Neuronal stem cell (in vitro differentiated cells): ENCODE measurements at regions not wholly inside any gene's neighbourhood (a gene's known extent, or its start where the extent isn't known, plus 50 kb on each side); places are given as distances from the start of the nearest gene placed in this dataset.

ENCODE experiments used
- DNase-seq: peaks from one replicate; pipeline ENCODE4 v3.0.0-alpha.2; 2013; ENCODE audit warnings: low spot score
- H2AFZ ChIP-seq: one replicate; pipeline ENCODE4 v1.6.1; 2013; ENCODE audit warnings: mild to moderate bottlenecking, low read length, inconsistent platforms
- H2AK5ac ChIP-seq: 2 replicates; pipeline ENCODE4 v1.6.1; 2013; ENCODE audit warnings: low read depth, mild to moderate bottlenecking, inconsistent platforms, low read length, moderate library complexity, mixed read lengths
- H2BK120ac ChIP-seq: 2 replicates; pipeline ENCODE4 v1.6.1; 2013; ENCODE audit warnings: low read depth, mild to moderate bottlenecking, inconsistent platforms, low read length, moderate library complexity, mixed read lengths
- H2BK12ac ChIP-seq: one replicate; pipeline ENCODE4 v1.6.1; 2013; ENCODE audit warnings: low read length, inconsistent platforms
- H2BK15ac ChIP-seq: 2 replicates; pipeline ENCODE4 v1.6.1; 2013; ENCODE audit warnings: mild to moderate bottlenecking, low read length, inconsistent platforms, mixed read lengths
- H2BK5ac ChIP-seq: one replicate; pipeline ENCODE4 v1.6.1; 2013; ENCODE audit warnings: inconsistent platforms, mild to moderate bottlenecking, low read length, moderate library complexity
- H3K14ac ChIP-seq: one replicate; pipeline ENCODE4 v1.6.1; 2013; ENCODE audit warnings: low read length, inconsistent platforms
- H3K18ac ChIP-seq: 2 replicates; pipeline ENCODE4 v1.6.1; 2013; ENCODE audit warnings: low read length, inconsistent platforms
- H3K23ac ChIP-seq: 2 replicates; pipeline ENCODE4 v1.6.1; 2013; ENCODE audit warnings: low read depth, mild to moderate bottlenecking, mixed read lengths, low read length, inconsistent platforms; ENCODE audit not compliant: poor library complexity
- H3K27ac ChIP-seq: replicated peaks from 3 replicates; pipeline ENCODE4 v1.5.1; 2013; ENCODE audit warnings: low read length, inconsistent platforms
- H3K27me3 ChIP-seq, 3 experiments: 2 replicates each; pipeline ENCODE4 v1.6.1; 2013; ENCODE audit warnings: low read length in 3 of 3, mild to moderate bottlenecking in 2 of 3, inconsistent platforms in 1 of 3, low read depth in 1 of 3, mixed read lengths in 1 of 3, moderate library complexity in 1 of 3; ENCODE audit not compliant: control insufficient read depth in 3 of 3, insufficient read depth in 3 of 3
- H3K36me3 ChIP-seq, 2 donors: replicated peaks in 1 of 2; 2 replicates each; pipeline ENCODE4 v1.6.1; 2013; ENCODE audit warnings: low read length in 2 of 2; ENCODE audit not compliant: control insufficient read depth in 2 of 2, insufficient read depth in 2 of 2
- H3K4ac ChIP-seq: 2 replicates; pipeline ENCODE4 v1.6.1; 2013; ENCODE audit warnings: inconsistent platforms, mild to moderate bottlenecking, low read length, moderate library complexity
- H3K4me1 ChIP-seq, 2 donors: 1 replicate in 1 of 2; 2 replicates in 1 of 2; pipeline ENCODE4 v1.6.1; 2013; ENCODE audit warnings: low read length in 2 of 2, low read depth in 1 of 2; ENCODE audit not compliant: control insufficient read depth in 2 of 2, insufficient read depth in 1 of 2
- H3K4me2 ChIP-seq: one replicate; pipeline ENCODE4 v1.6.1; 2013; ENCODE audit warnings: mild to moderate bottlenecking, low read length, inconsistent platforms; ENCODE audit not compliant: insufficient read depth, poor library complexity, severe bottlenecking
- H3K4me3 ChIP-seq, 2 donors: 2 replicates each; pipeline ENCODE4 v1.5.1; 2013; ENCODE audit warnings: low read length in 2 of 2, mild to moderate bottlenecking in 2 of 2, inconsistent platforms in 1 of 2, moderate library complexity in 1 of 2
- H3K79me1 ChIP-seq: one replicate; pipeline ENCODE4 v1.6.1; 2013; ENCODE audit warnings: low read depth, mild to moderate bottlenecking, inconsistent platforms, low read length, moderate library complexity
- H3K9ac ChIP-seq: one replicate; pipeline ENCODE4 v1.6.1; 2013; ENCODE audit warnings: mild to moderate bottlenecking, low read depth, low read length, inconsistent platforms; ENCODE audit not compliant: poor library complexity
- H3K9me3 ChIP-seq, 2 donors: replicated peaks in 1 of 2; 2 replicates each; pipeline versions ENCODE3 to v1.6.1; 2013; ENCODE audit warnings: low read length in 2 of 2, mild to moderate bottlenecking in 2 of 2, inconsistent platforms in 1 of 2, low read depth in 1 of 2, mixed read lengths in 1 of 2, moderate library complexity in 1 of 2; ENCODE audit not compliant: control insufficient read depth in 2 of 2, insufficient read depth in 1 of 2
- H4K8ac ChIP-seq: one replicate; pipeline ENCODE4 v1.6.1; 2013; ENCODE audit warnings: low read depth, mild to moderate bottlenecking, inconsistent platforms, low read length, moderate library complexity
- H4K91ac ChIP-seq: one replicate; pipeline ENCODE4 v1.6.1; 2013; ENCODE audit warnings: low read length, low read depth, mild to moderate bottlenecking, inconsistent platforms; ENCODE audit not compliant: poor library complexity
- whole genome bisulfite sequencing, 2 donors: extraction: QIAGEN DNeasy Blood & Tissue Kit; methylation state at CpG; one replicate each; pipeline ENCODE4 v1.1.7; 2013; ENCODE audit warnings: missing lambda C conversion rate in 2 of 2, mixed read lengths in 1 of 2; ENCODE audit not compliant: insufficient read length in 2 of 2, insufficient replicate concordance in 1 of 2; ENCODE audit errors: extremely low coverage in 2 of 2; 5-methylcytosine and 5-hydroxymethylcytosine counted together

- Histone ChIP-seq H2BK12ac (no peak overlapping the region), H3K18ac (no peak overlapping the region), H3K9me3 (no peaks in the 10 kb centered on the region), H3K23ac (no peak overlapping the region), H4K91ac (no peak overlapping the region), H3K4me3 (no peak overlapping the region), H3K4me2 (no peak overlapping the region), H2AK5ac (no peak overlapping the region), H3K14ac (no peak overlapping the region), H3K36me3 (no peaks in the 10 kb centered on the region), H2BK120ac (no peak overlapping the region), H3K79me1 (no peaks in the 10 kb centered on the region), H4K8ac (no peak overlapping the region), H2BK5ac (no peak overlapping the region), H3K27ac (no peak overlapping the region), H3K27me3 (no peaks in the 10 kb centered on the region), H2BK15ac (no peak overlapping the region), H2AFZ (no peak overlapping the region), H3K9ac (no peak overlapping the region), H3K4ac (no peak overlapping the region), H3K4me1 (peaks cover 0 to 2% of the 10 kb centered on the region in 2 donors)
- DNase-seq = no peak
- no CpG with 5 or more reads among the region's 8 CpGs for WGBS, 2 donors
Observed at GRCh38 chr20:53847139-53847836, 223.1 kb downstream of the BCAS1 start.

- no CpG with 5 or more reads among the region's 10 CpGs for WGBS, 2 donors
- Histone ChIP-seq H2AFZ (no peak overlapping the region), H2BK120ac (no peak overlapping the region), H2BK12ac (no peak overlapping the region), H3K14ac (no peak overlapping the region), H3K4ac (no peak overlapping the region), H2AK5ac (no peak overlapping the region), H3K79me1 (no peaks in the 10 kb centered on the region), H3K4me2 (no peak overlapping the region), H3K18ac (no peak overlapping the region), H3K27ac (no peak overlapping the region), H3K23ac (no peak overlapping the region), H3K9me3 (no peaks in the 10 kb centered on the region), H2BK15ac (no peak overlapping the region), H3K27me3 (no peaks in the 10 kb centered on the region), H2BK5ac (no peak overlapping the region), H3K4me3 (no peak overlapping the region), H3K36me3 (no peaks in the 10 kb centered on the region), H4K91ac (no peak overlapping the region), H4K8ac (no peak overlapping the region), H3K4me1 (peaks cover 0 to 2% of the 10 kb centered on the region in 2 donors), H3K9ac (no peak overlapping the region)
- no peak for DNase-seq
Observed at GRCh38 chr20:53846640-53847039, 223.8 kb downstream of the BCAS1 start.

- Histone ChIP-seq H2AFZ (no peak overlapping the region), H4K91ac (no peak overlapping the region), H3K14ac (no peak overlapping the region), H3K27ac (no peak overlapping the region), H4K8ac (no peak overlapping the region), H2BK12ac (no peak overlapping the region), H3K9me3 (no peaks in the 10 kb centered on the region), H3K36me3 (no peaks in the 10 kb centered on the region), H3K18ac (no peak overlapping the region), H3K4me3 (no peak overlapping the region), H3K79me1 (no peaks in the 10 kb centered on the region), H2BK15ac (no peak overlapping the region), H3K4me1 (peaks cover 0 to 2% of the 10 kb centered on the region in 2 donors), H3K23ac (no peak overlapping the region), H3K4me2 (no peak overlapping the region), H3K9ac (no peak overlapping the region), H2BK5ac (no peak overlapping the region), H3K27me3 (no peaks in the 10 kb centered on the region), H2BK120ac (no peak overlapping the region), H3K4ac (no peak overlapping the region), H2AK5ac (no peak overlapping the region)
- WGBS, 2 donors = no CpG with 5 or more reads among the region's 1 CpG
- DNase-seq = no peak
Observed at GRCh38 chr20:53845980-53846379, 224.4 kb downstream of the BCAS1 start.

- H4K8ac ChIP-seq = no peak overlapping the region
- no peak overlapping the region for H3K9ac ChIP-seq
- H3K36me3 ChIP-seq = no peaks in the 10 kb centered on the region
- no peak overlapping the region for H2AK5ac ChIP-seq
- no peak overlapping the region for H2BK12ac ChIP-seq
- H3K4ac ChIP-seq = no peak overlapping the region
- H3K27ac ChIP-seq = no peak overlapping the region
- H3K23ac ChIP-seq = no peak overlapping the region
- no peak overlapping the region for H2AFZ ChIP-seq
- H3K18ac ChIP-seq = no peak overlapping the region
- no CpG with 5 or more reads among the region's 8 CpGs for WGBS, 2 donors
- H2BK5ac ChIP-seq = no peak overlapping the region
- peaks cover 0 to 5% of the 10 kb centered on the region in 2 donors for H3K4me1 ChIP-seq
- H3K4me3 ChIP-seq = no peak overlapping the region
- H3K9me3 ChIP-seq = no peaks in the 10 kb centered on the region
- no peak overlapping the region for H2BK15ac ChIP-seq
- no peak overlapping the region for H4K91ac ChIP-seq
- no peak overlapping the region for H2BK120ac ChIP-seq
- no peak for DNase-seq
- no peaks in the 10 kb centered on the region for H3K27me3 ChIP-seq
- no peak overlapping the region for H3K14ac ChIP-seq
- H3K4me2 ChIP-seq = no peak overlapping the region
- no peaks in the 10 kb centered on the region for H3K79me1 ChIP-seq
Observed at GRCh38 chr20:53844259-53844658, 226.1 kb downstream of the BCAS1 start.
